GM03348 (cell line): ENCODE measurements at regions not wholly inside any gene's neighbourhood (a gene's known extent, or its start where the extent isn't known, plus 50 kb on each side); places are given as distances from the start of the nearest gene placed in this dataset.
"Not testable (repeated sequence)": the region's sequence is repeated elsewhere in the genome, so short reads cannot be mapped to it uniquely, and the experiment has no call there.

Experiments
- DNase-seq: peaks from one replicate; pipeline ENCODE4 v3.0.0; 2012; ENCODE audit warnings: low spot score

GRCh38 chr2:45114221-45114955 is 105.1 kb upstream of the SIX2 start:
- no peak for DNase-seq

- DNase-seq: no peak
These were observed 103.5 kb upstream of the SIX2 start for GRCh38 chr2:45112750-45113149.

DNA sequence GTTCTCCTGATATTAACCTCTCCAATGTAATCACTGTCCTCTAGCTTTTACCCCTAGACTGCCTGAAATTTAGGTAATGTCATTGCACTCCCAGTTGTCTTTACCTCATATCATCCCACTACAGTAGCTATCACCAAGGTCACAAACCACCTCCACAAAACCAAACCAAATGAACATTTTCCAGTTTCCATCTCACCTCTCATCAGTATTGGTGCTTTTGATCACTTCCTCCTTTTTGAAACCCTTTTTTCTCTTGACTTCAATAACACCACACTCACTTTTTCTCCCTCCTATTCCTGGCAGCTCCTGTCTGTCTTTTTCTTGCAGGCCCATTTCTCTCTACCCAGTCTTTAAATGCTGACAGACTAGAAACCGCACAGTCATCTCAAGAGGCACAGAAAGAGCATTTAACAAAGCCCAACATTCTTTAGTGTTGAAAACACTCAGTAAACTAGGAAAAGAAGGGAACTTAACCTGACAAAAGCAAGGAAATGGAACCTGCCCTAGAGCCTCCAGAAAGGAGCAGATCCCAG is 95.9 kb upstream of the SIX2 start:
- no peak for DNase-seq

GRCh38 chr2:45104429-45104828 is 95.2 kb upstream of the SIX2 start:
- no peak for DNase-seq

DNA sequence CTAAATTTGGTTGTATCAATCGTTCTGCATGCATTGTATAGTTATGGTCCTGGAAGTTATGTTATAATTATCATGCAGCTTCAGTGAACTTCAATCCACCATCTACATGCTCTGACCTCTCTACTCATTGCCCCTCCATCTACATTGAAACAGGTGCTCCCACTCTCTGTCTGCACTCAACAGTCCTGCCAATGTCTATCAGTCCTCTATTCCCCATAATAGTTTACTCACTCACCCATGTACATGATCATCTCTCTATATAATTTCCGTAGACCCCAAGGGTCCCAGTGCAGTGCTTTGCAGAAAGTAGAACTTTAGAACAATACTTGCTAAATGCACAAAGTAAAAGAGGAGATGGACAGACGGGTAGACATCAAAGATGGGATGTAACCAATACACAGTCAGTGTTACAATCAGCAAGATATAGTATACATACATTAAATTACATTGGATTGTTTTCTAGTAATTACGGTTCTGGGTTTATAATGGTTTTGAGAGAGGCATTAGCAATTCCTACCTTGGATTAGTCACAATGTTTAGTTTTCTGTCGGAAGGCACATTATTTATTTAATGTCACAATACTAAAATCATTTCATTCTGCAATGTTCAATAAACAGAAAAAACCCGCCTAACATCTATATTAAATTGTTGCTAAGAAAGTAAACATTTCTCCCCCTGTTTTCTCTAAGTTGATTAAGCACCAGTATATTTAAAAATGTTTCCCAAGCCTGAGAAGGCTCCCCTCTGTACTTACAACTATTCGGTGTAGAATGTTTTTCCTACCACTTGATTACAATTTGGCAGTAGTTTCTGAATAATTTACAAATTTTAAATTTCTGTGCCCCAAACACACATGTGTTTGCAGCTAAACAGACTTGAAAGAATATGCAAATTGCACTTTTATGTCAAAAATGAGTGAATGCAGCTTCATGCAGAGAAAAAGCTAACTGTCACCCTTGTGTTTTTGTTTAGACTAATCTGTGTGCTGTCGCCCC is 94.4 kb upstream of the SIX2 start:
- no peak for DNase-seq

DNA sequence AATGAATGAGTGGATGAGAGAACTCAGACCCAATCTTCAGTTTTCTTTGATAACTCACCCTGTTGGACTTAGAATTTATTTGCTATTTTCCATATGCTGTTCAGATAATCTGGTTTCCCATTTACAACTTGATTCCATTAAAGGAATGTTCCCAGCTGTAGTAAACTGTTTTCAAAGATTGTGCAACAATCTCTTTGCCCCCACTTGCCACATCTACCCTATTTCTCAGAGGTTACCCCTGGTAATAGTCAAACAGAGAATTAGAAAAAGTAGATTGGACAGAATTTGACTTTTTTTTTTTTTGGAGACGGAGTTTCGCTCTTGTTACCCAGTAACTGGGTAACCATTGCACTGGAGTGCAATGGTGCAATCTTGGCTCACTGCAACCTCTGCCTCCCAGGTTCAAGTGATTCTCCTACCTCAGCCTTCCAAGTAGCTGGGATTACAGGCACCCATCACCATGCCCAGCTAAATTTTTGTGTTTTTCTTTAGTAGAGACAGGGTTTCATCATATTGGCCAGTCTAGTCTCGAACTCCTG is 93.4 kb upstream of the SIX2 start:
- DNase-seq: no peak

DNA sequence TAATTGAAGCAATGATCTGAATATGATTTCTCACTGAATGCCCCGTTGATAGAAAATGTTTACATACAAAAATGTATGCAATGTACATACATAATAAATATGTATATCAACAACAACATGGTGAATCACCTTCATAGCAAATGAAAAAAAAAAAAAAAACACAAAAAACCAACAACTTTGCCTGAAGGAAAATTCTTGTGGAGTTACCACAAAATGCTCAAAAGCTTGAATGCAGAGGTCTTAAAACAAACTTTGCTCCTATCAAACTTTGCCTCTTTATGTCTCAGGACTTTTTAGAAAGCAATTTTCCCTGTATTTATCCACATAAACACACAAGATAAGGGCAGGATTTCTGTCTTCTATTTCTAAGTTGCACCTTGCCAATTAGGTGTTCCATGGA is 92.9 kb upstream of the SIX2 start:
- no peak for DNase-seq

DNA sequence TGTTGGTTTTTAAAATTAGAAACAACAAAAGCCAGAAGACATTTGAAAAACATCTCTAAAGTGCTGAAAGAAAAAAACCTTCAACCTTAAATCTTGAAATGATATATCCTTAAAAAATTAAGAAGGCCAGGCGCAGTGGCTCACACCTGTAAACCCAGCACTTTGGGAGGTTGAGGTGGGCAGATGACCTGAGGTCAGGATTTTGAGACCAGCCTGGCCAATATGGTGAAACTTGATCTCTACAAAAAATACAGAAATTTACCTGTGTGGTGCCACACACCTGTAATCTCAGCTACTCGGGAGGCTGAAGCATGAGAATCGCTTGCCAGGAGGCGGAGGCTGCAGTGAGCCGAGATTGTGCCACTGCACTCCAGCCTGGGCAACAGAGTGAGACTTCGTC is 87.7 kb upstream of the SIX2 start:
- DNase-seq: no peak

DNA sequence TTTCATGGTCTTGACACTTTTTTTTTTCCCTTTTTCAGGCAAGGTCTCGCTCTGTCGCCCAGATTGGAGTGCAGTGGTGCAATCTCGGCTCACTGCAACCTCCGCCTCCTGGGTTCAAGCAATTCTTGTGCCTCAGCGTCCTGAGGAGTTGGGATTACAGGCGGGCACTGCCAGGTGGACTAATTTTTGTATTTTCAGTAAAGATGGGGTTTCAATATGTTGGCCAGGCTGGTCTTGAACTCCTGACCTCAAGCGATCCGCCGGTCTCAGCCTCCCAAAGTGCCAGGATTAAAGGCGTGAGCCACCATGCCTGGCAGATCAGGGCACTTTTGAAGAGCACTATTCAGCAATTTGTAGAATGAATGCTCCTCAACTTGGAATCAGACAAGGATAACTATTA is 86.8 kb upstream of the SIX2 start:
- not testable (repeated sequence) for DNase-seq

DNA sequence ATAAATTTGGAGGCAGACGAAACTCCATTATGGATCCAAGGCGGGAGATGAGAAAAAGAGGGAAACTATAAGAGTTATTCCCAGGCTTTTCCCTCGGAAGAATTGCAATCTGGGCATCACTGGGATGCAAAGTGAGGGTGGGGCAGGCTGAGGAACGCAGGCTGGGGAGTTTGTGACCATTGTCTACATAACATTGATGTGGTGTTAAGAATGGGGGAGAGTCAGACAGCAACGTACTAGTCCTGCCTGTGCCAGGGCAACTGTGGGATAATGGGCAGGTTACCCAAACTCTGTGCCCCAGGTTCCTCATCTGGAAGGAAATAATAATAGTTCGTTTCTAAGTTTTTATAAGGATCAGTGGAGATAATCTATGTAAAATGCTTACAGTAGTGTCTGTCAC is 84.4 kb upstream of the SIX2 start:
- DNase-seq: no peak

- DNase-seq: no peak
These were observed 83.9 kb upstream of the SIX2 start for GRCh38 chr2:45093181-45093580.

DNA sequence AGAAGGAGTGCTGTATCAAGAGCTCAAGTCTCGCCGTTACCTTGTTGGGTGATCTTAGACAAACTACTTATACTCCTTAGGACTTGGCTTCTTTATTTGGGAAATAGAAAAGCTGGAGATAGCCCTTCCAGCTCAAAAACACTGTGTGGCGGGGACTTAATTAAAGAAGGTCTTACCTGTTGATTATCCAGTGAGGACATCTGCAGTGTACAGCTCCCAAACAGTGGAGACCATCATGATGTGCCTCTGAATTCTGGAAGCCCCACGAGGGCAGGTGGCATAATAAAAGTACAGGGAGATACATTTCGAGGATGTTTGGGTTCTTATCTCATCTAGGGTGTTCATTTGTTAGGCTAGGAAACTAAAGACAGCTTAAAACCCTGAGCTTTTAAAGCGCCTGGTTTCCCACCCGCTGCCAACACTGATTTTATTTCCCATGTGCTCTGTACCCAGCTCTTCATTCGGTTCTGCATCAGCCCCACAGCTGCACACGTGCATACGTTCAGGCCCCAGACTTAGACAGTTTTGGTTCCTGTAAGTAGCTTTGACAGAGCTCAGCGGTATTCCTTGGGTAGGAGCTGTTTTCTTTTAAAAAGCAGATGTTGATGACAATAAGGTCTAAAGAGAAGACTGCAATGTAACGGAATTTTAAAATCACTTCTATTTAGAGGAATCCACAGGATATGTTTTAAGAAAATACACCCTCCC is 80.5 kb upstream of the SIX2 start:
- DNase-seq: no peak

- DNase-seq: no peak
These were observed 76.2 kb upstream of the SIX2 start for GRCh38 chr2:45085487-45085886.

DNA sequence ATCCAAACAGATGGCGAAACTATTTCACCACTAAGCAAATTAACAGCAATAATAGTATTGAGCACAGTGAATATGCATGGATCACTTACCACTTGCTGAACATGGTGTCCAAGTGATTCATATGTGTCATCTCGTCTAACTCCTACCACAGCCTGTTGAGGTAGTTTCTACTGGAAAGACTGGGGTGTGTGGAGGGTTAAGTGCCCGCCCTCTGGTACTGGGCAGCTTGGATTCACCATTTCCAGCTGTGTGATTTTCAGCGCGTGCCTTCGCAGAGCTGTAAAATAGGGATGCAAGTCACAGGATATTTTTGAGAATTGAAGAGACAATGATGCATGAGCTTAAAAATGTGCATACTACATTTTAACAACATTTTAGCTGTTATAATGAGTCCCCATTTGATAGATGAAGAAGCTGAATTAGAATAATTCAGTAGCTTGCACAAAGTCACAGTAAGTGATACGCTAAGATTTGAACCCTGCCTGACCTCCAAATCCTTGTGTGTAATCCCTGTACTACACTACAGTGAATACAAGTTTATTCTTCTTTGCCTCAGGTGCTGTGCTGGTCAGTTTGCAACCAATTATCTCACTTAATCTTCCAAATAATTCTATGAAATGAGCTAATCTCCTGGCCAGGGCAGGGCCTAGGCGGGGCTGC is 75.2 kb upstream of the SIX2 start:
- no peak for DNase-seq

DNA sequence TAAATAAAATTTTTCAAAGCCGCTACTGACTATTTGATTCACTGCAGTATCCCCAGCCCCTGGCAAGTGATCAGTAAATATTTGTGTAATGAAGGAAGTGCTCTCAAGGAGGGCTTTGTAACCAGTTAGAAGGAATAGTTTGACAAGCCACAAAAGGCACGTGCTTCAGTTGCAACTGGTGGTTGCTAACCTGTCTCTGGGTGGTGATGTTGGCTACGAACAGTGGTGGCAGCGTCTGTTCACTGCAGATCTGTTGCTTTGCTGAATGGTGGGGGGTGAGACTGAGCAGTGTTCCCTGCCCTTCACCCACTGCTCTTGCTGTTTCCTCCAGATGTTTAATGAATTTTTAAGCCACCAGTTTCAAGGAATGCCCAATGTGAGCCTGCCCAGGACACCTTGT is 73.9 kb upstream of the SIX2 start:
- no peak for DNase-seq

- no peak for DNase-seq
These were observed 65.5 kb upstream of the SIX2 start for GRCh38 chr2:45074713-45075112.

GRCh38 chr2:45072862-45073237 is 63.6 kb upstream of the SIX2 start:
- DNase-seq: no peak

DNA sequence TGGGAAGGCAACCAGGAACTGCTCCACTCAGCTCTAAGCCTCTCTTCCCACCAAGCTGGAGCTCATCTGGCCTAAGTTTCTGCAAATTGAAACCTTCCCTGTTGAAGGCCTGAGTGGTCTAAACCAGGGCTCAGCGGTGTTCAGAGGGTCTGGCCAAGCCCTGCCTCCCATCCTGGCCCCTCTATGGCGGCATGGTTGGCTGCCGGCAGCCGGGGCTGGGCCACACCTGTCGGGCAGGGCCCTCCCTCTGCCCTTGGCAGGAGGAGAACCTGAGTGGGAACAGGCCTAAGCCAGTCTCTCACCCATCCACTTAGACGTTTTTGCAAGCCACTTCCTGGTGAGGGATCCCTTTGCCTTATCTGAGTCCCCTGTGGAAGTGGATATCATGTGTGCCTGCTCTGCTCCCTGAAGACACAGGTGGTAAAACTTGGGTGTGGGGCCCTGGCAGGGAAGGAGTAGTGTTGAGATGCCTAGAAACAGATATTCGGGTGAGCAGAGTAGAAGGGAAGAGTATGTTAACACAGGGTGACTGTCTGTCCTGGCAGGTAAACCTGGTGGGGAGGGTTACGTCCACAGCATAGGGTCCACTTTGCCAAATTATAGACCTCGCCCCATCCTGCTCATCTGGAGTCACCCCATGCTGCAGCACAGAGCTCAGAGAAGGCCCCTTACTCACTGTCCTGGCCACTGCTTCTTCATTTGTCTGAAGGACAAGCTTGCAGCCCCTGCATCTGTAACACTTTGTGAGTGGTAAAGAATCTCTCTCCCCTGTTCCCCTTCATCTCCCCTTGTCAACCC is 63.0 kb upstream of the SIX2 start:
- DNase-seq: no peak

DNA sequence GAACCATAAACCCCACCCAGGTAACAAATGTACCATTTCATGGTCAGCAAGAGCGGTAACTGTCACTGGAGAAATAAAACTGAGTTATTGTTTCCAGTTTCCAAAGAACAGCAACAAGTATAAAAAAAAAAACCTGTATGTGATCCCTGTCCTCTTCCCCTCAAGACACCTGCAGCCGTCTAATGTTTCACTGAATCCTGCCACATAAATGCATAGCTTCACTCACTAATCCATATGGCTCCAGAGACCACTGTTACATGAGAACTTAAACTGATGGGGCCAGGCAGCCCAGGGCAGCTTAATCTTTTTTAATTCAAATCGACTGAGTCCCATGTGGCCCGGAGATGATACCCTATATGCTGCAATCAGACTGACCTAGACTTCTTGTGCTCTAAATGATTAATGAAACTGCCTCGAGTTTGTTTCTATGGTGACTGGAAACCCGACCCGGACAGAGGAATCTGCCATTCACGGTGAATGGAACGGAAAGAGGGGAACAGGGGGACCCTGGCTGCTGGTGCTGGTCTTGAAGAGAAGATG is 60.9 kb upstream of the SIX2 start:
- DNase-seq: no peak

DNA sequence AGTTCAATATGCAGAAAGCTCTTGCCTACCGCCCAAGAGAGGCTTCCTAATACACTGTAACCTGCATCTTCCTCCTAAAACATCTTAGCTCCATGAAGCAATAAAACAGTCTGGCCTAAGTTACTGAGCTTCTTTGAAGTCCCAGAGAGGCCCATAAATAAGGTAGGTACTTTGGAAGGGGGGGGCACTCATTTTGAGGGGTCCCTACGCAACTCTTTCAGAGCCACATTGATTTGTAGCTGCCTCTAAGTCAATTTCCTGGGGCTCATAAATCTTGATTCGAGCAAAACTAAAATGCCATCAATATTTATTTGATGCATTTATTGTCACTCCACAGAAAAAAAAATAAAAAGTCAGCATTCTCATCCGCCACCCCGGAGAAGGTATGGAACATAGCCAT is 60.4 kb upstream of the SIX2 start:
- DNase-seq: no peak
